ENCODE measurements at regions not wholly inside any gene's neighbourhood (a gene's known extent, or its start where the extent isn't known, plus 50 kb on each side); places are given as distances from the start of the nearest gene placed in this dataset.

GRCh38 chr3:31448882-31449243, 83.9 kb upstream of the STT3B start:
- intact Hi-C loops (cut with DNase I) = no loop called here
- Histone ChIP-seq H3K9ac (ENCODE audit: low read depth in 2 of 2, low read length in 2 of 2) (no peak overlapping the region), H3K4me1 (no peaks in the 10 kb centered on the region), H3K27me3 (no peaks in the 10 kb centered on the region), H3K9me3 (no peaks in the 10 kb centered on the region), H3K27ac (no peak overlapping the region), H3K4me3 (no peak overlapping the region), H3K36me3 (no peaks in the 10 kb centered on the region)
- DNase-seq = no peak
- no peak for TF ChIP-seq CTCF (IDR thresholded peaks at IDR 0.05)

- Histone ChIP-seq H3K27me3 (no peaks in the 10 kb centered on the region), H3K4me1 (no peaks in the 10 kb centered on the region), H3K9me3 (no peaks in the 10 kb centered on the region), H3K9ac (ENCODE audit: low read depth in 2 of 2, low read length in 2 of 2) (no peak overlapping the region), H3K27ac (no peak overlapping the region), H3K4me3 (no peak overlapping the region), H3K36me3 (no peaks in the 10 kb centered on the region)
- TF ChIP-seq CTCF (IDR thresholded peaks at IDR 0.05) = no peak
- DNase-seq = no peak
- intact Hi-C loops (cut with DNase I) = no loop called here
Observed at GRCh38 chr3:31449318-31449717, 83.4 kb upstream of the STT3B start.

- intact Hi-C loops (cut with DNase I) = no loop called here
- Histone ChIP-seq H3K4me3 (no peak overlapping the region), H3K9ac (ENCODE audit: low read depth in 2 of 2, low read length in 2 of 2) (no peak overlapping the region), H3K36me3 (no peaks in the 10 kb centered on the region), H3K27ac (no peak overlapping the region), H3K9me3 (no peaks in the 10 kb centered on the region), H3K4me1 (no peaks in the 10 kb centered on the region), H3K27me3 (no peaks in the 10 kb centered on the region)
- no peak for TF ChIP-seq CTCF (IDR thresholded peaks at IDR 0.05)
- DNase-seq = no peak
Observed at GRCh38 chr3:31450345-31450744, 82.4 kb upstream of the STT3B start.

- Histone ChIP-seq H3K27ac (no peak overlapping the region), H3K9me3 (no peaks in the 10 kb centered on the region), H3K4me3 (no peak overlapping the region), H3K4me1 (no peaks in the 10 kb centered on the region), H3K27me3 (no peaks in the 10 kb centered on the region), H3K36me3 (no peaks in the 10 kb centered on the region), H3K9ac (ENCODE audit: low read depth in 2 of 2, low read length in 2 of 2) (no peak overlapping the region)
- no peak for DNase-seq
- TF ChIP-seq CTCF (IDR thresholded peaks at IDR 0.05) = no peak
- intact Hi-C loops (cut with DNase I) = no loop called here
Observed at GRCh38 chr3:31452495-31453106, 80.1 kb upstream of the STT3B start.

GRCh38 chr3:31453430-31453829, 79.3 kb upstream of the STT3B start:
- no peaks in the 10 kb centered on the region for H3K9me3 ChIP-seq
- H3K9ac ChIP-seq (ENCODE audit: low read depth in 2 of 2, low read length in 2 of 2) = no peak overlapping the region
- no peak overlapping the region for H3K4me3 ChIP-seq
- no peaks in the 10 kb centered on the region for H3K4me1 ChIP-seq
- H3K27me3 ChIP-seq = no peaks in the 10 kb centered on the region
- no peaks in the 10 kb centered on the region for H3K36me3 ChIP-seq
- TF ChIP-seq CTCF (IDR thresholded peaks at IDR 0.05) = no peak
- DNase-seq = no peak
- intact Hi-C loops (cut with DNase I) = no loop called here
- H3K27ac ChIP-seq = no peak overlapping the region
